Mesothelial cell of epicardium (in vitro differentiated cells): ENCODE measurements at regions not wholly inside any gene's neighbourhood (a gene's known extent, or its start where the extent isn't known, plus 50 kb on each side); places are given as distances from the start of the nearest gene placed in this dataset.

Experiments
- DNase-seq, 2 experiments: peaks; one replicate each; pipeline ENCODE4 v3.0.0; 2021; ENCODE audit warnings: low spot score in 2 of 2; ENCODE audit not compliant: unreplicated experiment in 2 of 2
- H3K27ac Mint-ChIP-seq: 2 replicates; pipeline ENCODE4 v1.8.0; 2021; ENCODE audit warnings: mixed read lengths
- H3K27me3 Mint-ChIP-seq: 2 replicates; pipeline ENCODE4 v1.8.0; 2021; ENCODE audit warnings: low read depth, mixed read lengths
- H3K36me3 Mint-ChIP-seq: 2 replicates; pipeline ENCODE4 v1.8.0; 2021; ENCODE audit warnings: mixed read lengths
- H3K4me1 Mint-ChIP-seq: 2 replicates; pipeline ENCODE4 v1.8.0; 2021; ENCODE audit warnings: mixed read lengths
- H3K4me3 Mint-ChIP-seq: 2 replicates; pipeline ENCODE4 v1.8.0; 2021; ENCODE audit warnings: mild to moderate bottlenecking, moderate library complexity, mixed read lengths
- H3K9me3 Mint-ChIP-seq: 2 replicates; pipeline ENCODE4 v1.8.0; 2021; ENCODE audit warnings: mixed read lengths
- CTCF ChIP-seq: fragments of 200-600 bp; sonication (generic); IDR thresholded peaks from one replicate; pipeline ENCODE4 v1.5.0; 2021; ENCODE audit warnings: antibody characterized with exemption; ENCODE audit not compliant: unreplicated experiment

GRCh38 chr1:229218612-229219025, 52.3 kb upstream of the RAB4A start:
- DNase-seq, result no peak
- H3K27ac Mint-ChIP-seq, result peak overlapping the region; percentile 62
- H3K4me1 Mint-ChIP-seq, result peaks cover 14% of the 10 kb centered on the region
- no peaks in the 10 kb centered on the region for H3K36me3 Mint-ChIP-seq
- H3K4me3 Mint-ChIP-seq, result no peak overlapping the region
- H3K27me3 Mint-ChIP-seq, result no peaks in the 10 kb centered on the region
- no peak for TF ChIP-seq CTCF
- H3K9me3 Mint-ChIP-seq, result no peaks in the 10 kb centered on the region

DNA sequence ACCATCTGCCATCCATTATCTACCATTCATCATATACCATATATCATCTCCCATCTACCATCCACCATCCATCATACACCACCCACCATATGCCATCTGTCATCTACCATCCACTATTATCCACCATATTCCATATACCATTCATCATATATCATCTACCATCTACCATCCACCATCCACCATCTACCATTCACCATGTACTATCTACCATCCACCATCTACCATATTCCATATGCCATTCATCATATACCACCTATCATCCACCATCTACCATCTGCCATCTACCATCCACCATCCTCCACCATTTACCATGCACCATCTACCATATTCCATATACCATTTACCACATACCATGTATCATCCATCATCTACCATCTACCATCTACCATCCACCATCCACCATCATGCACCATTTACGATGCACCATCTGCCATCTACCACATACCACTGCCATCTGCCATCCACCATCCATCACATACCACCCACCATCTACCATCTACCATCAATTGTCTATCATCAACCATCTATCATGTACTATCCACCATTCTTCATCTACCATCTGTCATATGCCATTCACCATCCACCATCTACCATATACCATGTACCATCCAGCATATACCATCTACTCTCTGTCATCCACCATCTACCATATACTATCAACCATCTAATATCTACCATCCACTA, 50.6 kb upstream of the RAB4A start:
- Mint-ChIP-seq H3K4me1 (peaks cover 28% of the 10 kb centered on the region), H3K36me3 (no peaks in the 10 kb centered on the region), H3K4me3 (no peak overlapping the region), H3K27me3 (no peaks in the 10 kb centered on the region), H3K9me3 (no peaks in the 10 kb centered on the region), H3K27ac (no peak overlapping the region)
- TF ChIP-seq CTCF, result no peak
- DNase-seq, result no peak

DNA sequence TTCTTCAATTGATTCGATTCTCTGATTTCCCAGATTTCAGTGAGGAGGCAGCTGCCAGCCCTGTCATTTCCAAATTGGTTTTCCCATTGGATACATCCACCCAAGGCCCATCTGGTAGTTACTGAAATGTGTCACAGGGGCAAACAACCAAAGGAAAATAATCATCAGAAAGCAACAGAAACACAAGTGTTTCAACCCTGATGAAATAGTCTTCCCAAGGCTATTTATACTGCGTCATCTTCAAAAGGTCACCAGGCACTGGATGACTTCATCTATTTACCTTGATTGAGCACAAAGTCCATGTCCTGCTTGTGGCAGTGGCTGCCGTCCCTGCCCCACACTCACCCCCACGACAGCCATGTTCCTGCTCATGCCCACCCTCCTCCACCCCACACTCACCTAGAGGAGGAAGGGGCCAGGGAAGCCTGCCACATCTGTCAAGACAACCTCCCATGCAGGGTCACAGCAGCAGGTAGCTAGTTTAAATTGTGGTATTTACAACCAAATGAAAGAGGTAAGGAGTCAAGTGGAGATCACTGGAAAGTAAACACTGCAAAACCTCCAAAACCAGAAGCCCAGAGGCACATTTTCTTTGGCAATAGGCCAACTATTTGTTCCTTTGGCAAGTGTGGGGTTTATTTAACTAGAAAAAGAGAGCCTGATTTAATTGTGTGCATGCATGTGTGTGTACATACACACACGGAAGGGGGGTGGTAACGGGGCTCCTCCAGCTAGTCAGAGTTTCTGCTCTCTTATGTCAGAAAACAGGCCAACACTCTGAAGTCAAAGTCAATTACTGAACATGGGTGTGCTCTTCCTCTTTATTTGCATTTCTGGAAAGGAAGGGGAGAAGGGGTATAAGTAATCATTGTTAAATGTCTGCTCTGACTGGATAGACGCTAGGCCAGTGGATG, 49.5 kb upstream of the RAB4A start:
- H3K36me3 Mint-ChIP-seq, result no peaks in the 10 kb centered on the region
- DNase-seq, result no peak
- no peaks in the 10 kb centered on the region for H3K27me3 Mint-ChIP-seq
- H3K4me1 Mint-ChIP-seq, result peaks cover 31% of the 10 kb centered on the region
- no peak for TF ChIP-seq CTCF
- no peak overlapping the region for H3K27ac Mint-ChIP-seq
- no peaks in the 10 kb centered on the region for H3K9me3 Mint-ChIP-seq
- no peak overlapping the region for H3K4me3 Mint-ChIP-seq
